NOMO-1 (cell line): ENCODE measurements at regions not wholly inside any gene's neighbourhood (a gene's known extent, or its start where the extent isn't known, plus 50 kb on each side); places are given as distances from the start of the nearest gene placed in this dataset.
"Not testable (repeated sequence)": the region's sequence is repeated elsewhere in the genome, so short reads cannot be mapped to it uniquely, and the experiment has no call there.

ENCODE experiments used
- DNase-seq, 2 experiments: peaks; one replicate each; lab custom pipeline; 2025; ENCODE audit not compliant: unreplicated experiment in 2 of 2; lab: John Stamatoyannopoulos, UW

DNA sequence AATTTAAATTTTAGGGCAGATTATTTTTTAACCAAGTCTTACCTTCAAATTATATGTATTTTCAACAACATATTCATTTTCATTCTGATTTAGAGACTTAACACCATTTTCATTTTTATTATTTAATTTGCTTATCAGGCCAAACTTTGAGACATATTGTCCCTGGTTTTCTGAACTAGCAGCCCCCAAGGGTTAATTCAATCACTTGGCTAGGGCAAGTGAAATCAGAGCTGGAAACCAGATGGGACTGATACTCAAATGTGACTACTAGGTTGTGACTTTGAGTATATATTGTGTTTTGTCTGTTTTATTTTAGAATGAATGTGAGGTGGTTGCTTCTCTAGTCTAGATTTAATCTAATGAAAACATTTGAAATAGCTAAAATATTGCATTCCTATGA, 198.9 kb upstream of the PTGFR start:
- no peak for DNase-seq

GRCh38 chr1:78292361-78292760, 198.4 kb upstream of the PTGFR start:
- DNase-seq: no peak

- DNase-seq: no peak
Measured at GRCh38 chr1:78297836-78298235, 192.9 kb upstream of the PTGFR start.

DNA sequence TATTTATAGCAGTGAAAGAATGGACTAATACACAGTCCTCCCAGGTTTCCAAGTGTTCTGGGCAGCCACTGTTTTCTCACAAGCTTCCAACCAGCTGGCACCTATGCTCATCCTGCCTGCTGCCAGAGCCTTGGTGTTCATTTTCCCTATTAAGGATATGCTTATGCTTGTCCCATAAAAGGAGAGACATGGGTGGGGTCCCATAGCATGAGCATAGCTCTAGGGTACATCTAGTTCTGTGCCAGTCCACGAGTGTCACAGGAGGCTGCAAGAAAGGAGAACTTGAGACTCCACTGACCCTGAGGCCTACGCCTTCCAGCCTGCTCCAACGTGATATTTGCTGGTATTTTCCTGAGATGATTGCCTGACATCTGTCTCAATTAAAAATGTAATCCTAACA, 192.4 kb upstream of the PTGFR start:
- DNase-seq: no peak

DNA sequence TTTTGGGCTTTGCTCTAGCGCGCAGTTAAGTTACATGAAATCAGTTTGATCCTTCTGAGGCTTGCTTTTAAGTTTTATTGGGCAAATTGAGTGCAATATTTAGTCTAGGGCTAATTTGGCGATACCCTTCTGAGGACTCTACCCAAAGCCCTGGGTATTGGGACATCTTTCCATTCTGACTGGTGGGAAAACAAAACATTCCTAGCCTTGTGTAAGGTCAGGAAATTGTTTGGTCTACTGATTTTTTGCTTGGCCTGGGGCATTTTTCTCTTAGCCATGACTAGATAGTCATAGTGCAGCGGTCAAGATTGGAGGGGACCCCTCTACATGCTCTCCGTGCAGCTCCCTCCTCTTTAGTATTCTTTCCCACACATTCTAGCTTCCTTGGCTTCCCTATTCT, 189.6 kb upstream of the PTGFR start:
- no peak for DNase-seq

- DNase-seq: no peak
Measured at GRCh38 chr1:78303620-78304019, 187.2 kb upstream of the PTGFR start.

- no peak for DNase-seq
Measured at GRCh38 chr1:78304341-78304740, 186.4 kb upstream of the PTGFR start.

GRCh38 chr1:78304761-78305160, 186.0 kb upstream of the PTGFR start:
- DNase-seq: no peak

GRCh38 chr1:78310261-78310660, 180.5 kb upstream of the PTGFR start:
- DNase-seq: not testable (repeated sequence)

DNA sequence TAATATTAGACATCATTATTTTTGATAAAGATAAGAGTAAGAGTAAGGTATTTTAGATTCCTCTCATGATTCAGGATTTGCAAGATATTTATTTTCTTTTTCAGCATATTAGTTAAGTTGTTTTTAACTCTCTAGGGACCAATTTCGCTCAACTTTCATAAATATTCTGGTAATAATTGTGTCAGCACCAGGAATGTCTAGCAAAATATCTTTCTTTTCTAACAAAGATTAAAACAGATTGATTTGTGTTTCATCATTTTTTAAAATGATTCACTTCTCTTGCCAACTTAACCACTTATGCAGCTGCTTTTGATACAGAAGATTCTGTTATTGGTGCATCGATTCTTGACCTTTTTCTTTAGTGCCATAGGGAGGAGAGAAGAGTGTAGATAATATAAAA, 172.8 kb upstream of the PTGFR start:
- DNase-seq: no peak

- DNase-seq: no peak
Measured at GRCh38 chr1:78319603-78320002, 171.2 kb upstream of the PTGFR start.

GRCh38 chr1:78322928-78323680, 167.7 kb upstream of the PTGFR start:
- DNase-seq: no peak

DNA sequence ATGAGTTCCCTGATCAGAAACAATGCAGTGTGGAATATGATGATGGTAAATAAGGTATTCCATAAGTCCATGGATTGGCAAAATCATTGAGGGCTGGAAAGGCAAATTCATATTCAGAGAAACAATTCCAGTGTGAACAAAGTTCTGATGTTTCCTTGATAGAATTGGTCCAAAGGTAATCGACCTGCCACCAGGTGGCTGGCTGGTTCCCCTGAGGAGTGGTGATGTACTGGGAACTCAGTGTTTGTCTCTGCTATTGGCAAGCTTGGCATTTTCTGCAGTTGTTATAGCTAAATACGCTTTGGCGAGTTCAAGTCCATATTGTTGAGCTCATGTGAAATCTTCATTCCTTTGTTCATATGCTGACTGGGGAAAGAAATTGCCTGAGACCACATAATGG, 165.5 kb upstream of the PTGFR start:
- DNase-seq: no peak

GRCh38 chr1:78329475-78329874, 161.3 kb upstream of the PTGFR start:
- DNase-seq: no peak

GRCh38 chr1:78331799-78332198, 159.0 kb upstream of the PTGFR start:
- no peak for DNase-seq

GRCh38 chr1:78333502-78333901, 157.3 kb upstream of the PTGFR start:
- peak in 1 of 2 experiments; percentile 20 for DNase-seq

GRCh38 chr1:78334114-78334513, 156.7 kb upstream of the PTGFR start:
- DNase-seq: no peak

- no peak for DNase-seq
Measured at GRCh38 chr1:78334952-78335351, 155.8 kb upstream of the PTGFR start.

DNA sequence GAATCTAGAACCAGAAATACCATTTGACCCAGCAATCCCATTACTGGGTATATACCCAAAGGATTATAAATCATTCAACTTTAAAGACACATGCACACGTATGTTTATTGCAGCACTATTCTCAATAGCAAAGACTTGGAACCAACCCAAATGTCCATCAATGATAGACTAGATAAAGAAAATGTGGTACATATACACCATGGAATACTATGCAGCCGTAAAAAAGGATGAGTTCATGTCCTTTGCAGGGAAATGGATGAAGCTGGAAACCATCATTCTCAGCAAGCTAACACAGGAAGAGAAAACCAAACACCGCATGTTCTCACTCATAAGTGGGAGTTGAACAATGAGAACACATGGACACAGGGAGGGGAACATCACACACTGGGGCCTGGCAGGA, 154.0 kb upstream of the PTGFR start:
- DNase-seq: not testable (repeated sequence)

GRCh38 chr1:78339490-78339889, 151.3 kb upstream of the PTGFR start:
- no peak for DNase-seq

DNA sequence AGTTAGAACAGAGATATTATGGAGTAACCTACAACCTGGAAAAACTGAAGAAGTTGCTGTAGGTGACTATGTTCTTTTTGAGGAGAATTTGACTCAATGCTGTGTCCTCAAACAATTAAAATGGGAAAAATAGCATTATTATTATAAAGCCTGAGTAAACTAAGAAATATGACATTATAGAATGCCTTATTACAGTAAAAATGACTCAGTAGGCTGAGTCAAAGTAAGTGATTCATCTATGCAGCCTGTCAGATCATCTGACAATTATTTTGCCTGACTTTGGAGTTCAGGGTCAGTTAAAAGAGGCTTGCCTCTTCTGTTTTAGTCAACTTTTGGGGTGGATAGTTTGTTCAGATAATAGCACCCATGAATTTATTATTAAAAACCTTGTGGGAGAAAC, 150.8 kb upstream of the PTGFR start:
- DNase-seq: no peak

GRCh38 chr1:78348496-78349284, 142.1 kb upstream of the PTGFR start:
- DNase-seq: no peak
